ENCODE measurements at regions not wholly inside any gene's neighbourhood (a gene's known extent, or its start where the extent isn't known, plus 50 kb on each side); places are given as distances from the start of the nearest gene placed in this dataset.
"Not testable (repeated sequence)": the region's sequence is repeated elsewhere in the genome, so short reads cannot be mapped to it uniquely, and the experiment has no call there.

- H3K4me1 ChIP-seq (ENCODE audit: control insufficient read depth in 2 of 2, insufficient read depth in 2 of 2, low read length in 2 of 2); H3K9me3 ChIP-seq (ENCODE audit: control insufficient read depth in 2 of 2, insufficient read depth in 1 of 2, low read length in 1 of 2); H3K27ac ChIP-seq (ENCODE audit: low read depth in 1 of 2, low read length in 1 of 2); H3K36me3 ChIP-seq (ENCODE audit: control insufficient read depth in 2 of 2, insufficient read depth in 2 of 2, low read length in 1 of 2); DNase-seq (ENCODE audit: low read depth in 6 of 9, low spot score in 9 of 9); H3K4me3 ChIP-seq (ENCODE audit: low read length in 2 of 2); H3K27me3 ChIP-seq (ENCODE audit: control insufficient read depth in 2 of 2, insufficient read depth in 1 of 2, low read length in 1 of 2): not testable (repeated sequence)
- 92% methylated on average over 13 of the region's 16 CpGs for WGBS
Observed at GRCh38 chr11:15686259-15686658, 571.5 kb downstream of the INSC start.

- Histone ChIP-seq H3K27me3 (ENCODE audit: control insufficient read depth in 2 of 2, insufficient read depth in 1 of 2, low read length in 1 of 2) (no peaks in the 10 kb centered on the region), H3K27ac (ENCODE audit: low read depth in 1 of 2, low read length in 1 of 2) (no peak overlapping the region), H3K4me3 (ENCODE audit: low read length in 2 of 2) (no peak overlapping the region), H3K9me3 (ENCODE audit: control insufficient read depth in 2 of 2, insufficient read depth in 1 of 2, low read length in 1 of 2) (no peaks in the 10 kb centered on the region), H3K36me3 (ENCODE audit: control insufficient read depth in 2 of 2, insufficient read depth in 2 of 2, low read length in 1 of 2) (no peaks in the 10 kb centered on the region), H3K4me1 (ENCODE audit: control insufficient read depth in 2 of 2, insufficient read depth in 2 of 2, low read length in 2 of 2) (no peaks in the 10 kb centered on the region)
- no peak for DNase-seq (ENCODE audit: low read depth in 6 of 9, low spot score in 9 of 9)
- 90% methylated on average over 2 of the region's 2 CpGs for WGBS
Observed at GRCh38 chr11:15687342-15687741, 572.6 kb downstream of the INSC start.

- no peak for DNase-seq (ENCODE audit: low read depth in 6 of 9, low spot score in 9 of 9)
- Histone ChIP-seq H3K27me3 (ENCODE audit: control insufficient read depth in 2 of 2, insufficient read depth in 1 of 2, low read length in 1 of 2) (no peaks in the 10 kb centered on the region), H3K4me1 (ENCODE audit: control insufficient read depth in 2 of 2, insufficient read depth in 2 of 2, low read length in 2 of 2) (no peaks in the 10 kb centered on the region), H3K36me3 (ENCODE audit: control insufficient read depth in 2 of 2, insufficient read depth in 2 of 2, low read length in 1 of 2) (no peaks in the 10 kb centered on the region), H3K9me3 (ENCODE audit: control insufficient read depth in 2 of 2, insufficient read depth in 1 of 2, low read length in 1 of 2) (no peaks in the 10 kb centered on the region), H3K27ac (ENCODE audit: low read depth in 1 of 2, low read length in 1 of 2) (no peak overlapping the region), H3K4me3 (ENCODE audit: low read length in 2 of 2) (no peak overlapping the region)
- 88% methylated on average over 4 of the region's 4 CpGs for WGBS
Observed at GRCh38 chr11:15688351-15688792, 573.6 kb downstream of the INSC start.

DNA sequence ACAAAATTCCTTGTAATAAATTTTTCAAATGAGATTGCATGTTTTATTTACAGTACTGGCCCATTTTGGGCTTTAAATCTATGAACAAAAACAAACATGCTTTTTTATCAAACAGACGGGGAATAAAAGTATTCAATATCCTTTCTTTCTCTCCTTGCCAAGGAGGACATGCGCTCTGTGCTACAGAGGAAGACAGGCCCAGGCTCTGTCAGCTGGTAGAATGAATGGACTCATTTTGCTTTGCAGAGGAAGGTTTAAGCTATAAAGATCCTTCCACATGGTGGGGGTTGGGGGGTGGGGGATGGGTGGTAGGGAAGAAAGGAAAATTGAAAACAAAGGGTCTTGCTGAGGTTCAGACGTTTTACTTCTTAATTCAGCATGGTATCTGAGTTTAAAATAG is 575.6 kb downstream of the INSC start:
- H3K4me1 ChIP-seq (ENCODE audit: control insufficient read depth in 2 of 2, insufficient read depth in 2 of 2, low read length in 2 of 2) = no peaks in the 10 kb centered on the region
- no peak overlapping the region for H3K27ac ChIP-seq (ENCODE audit: low read depth in 1 of 2, low read length in 1 of 2)
- no peaks in the 10 kb centered on the region for H3K9me3 ChIP-seq (ENCODE audit: control insufficient read depth in 2 of 2, insufficient read depth in 1 of 2, low read length in 1 of 2)
- 65% methylated on average over 3 of the region's 3 CpGs for WGBS
- H3K4me3 ChIP-seq (ENCODE audit: low read length in 2 of 2) = no peak overlapping the region
- no peak for DNase-seq (ENCODE audit: low read depth in 6 of 9, low spot score in 9 of 9)
- no peaks in the 10 kb centered on the region for H3K27me3 ChIP-seq (ENCODE audit: control insufficient read depth in 2 of 2, insufficient read depth in 1 of 2, low read length in 1 of 2)
- no peaks in the 10 kb centered on the region for H3K36me3 ChIP-seq (ENCODE audit: control insufficient read depth in 2 of 2, insufficient read depth in 2 of 2, low read length in 1 of 2)

DNA sequence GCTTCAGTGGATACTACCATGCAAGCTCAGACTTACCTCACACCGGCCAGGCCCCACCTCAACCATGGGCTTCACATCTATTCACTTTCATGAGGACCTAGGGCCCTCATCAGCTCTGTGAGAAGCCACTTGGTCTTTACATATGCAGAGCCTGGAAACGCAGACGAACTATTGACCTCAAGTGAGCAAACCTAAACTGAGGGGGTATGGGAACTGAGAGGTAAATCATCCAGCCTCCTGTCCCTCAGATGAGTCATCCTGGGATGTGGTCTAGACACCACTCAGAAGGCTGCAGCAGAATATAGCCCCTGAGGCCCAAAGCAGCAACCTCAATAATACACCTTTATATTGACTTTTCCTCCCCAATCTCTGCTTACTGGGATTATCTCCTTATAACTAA is 578.0 kb downstream of the INSC start:
- Histone ChIP-seq H3K27ac (ENCODE audit: low read depth in 1 of 2, low read length in 1 of 2) (no peak overlapping the region), H3K4me3 (ENCODE audit: low read length in 2 of 2) (no peak overlapping the region), H3K9me3 (ENCODE audit: control insufficient read depth in 2 of 2, insufficient read depth in 1 of 2, low read length in 1 of 2) (no peaks in the 10 kb centered on the region), H3K4me1 (ENCODE audit: control insufficient read depth in 2 of 2, insufficient read depth in 2 of 2, low read length in 2 of 2) (no peaks in the 10 kb centered on the region), H3K27me3 (ENCODE audit: control insufficient read depth in 2 of 2, insufficient read depth in 1 of 2, low read length in 1 of 2) (no peaks in the 10 kb centered on the region), H3K36me3 (ENCODE audit: control insufficient read depth in 2 of 2, insufficient read depth in 2 of 2, low read length in 1 of 2) (no peaks in the 10 kb centered on the region)
- DNase-seq (ENCODE audit: low read depth in 6 of 9, low spot score in 9 of 9) = no peak
- WGBS = 96% methylated on average over 3 of the region's 3 CpGs

DNA sequence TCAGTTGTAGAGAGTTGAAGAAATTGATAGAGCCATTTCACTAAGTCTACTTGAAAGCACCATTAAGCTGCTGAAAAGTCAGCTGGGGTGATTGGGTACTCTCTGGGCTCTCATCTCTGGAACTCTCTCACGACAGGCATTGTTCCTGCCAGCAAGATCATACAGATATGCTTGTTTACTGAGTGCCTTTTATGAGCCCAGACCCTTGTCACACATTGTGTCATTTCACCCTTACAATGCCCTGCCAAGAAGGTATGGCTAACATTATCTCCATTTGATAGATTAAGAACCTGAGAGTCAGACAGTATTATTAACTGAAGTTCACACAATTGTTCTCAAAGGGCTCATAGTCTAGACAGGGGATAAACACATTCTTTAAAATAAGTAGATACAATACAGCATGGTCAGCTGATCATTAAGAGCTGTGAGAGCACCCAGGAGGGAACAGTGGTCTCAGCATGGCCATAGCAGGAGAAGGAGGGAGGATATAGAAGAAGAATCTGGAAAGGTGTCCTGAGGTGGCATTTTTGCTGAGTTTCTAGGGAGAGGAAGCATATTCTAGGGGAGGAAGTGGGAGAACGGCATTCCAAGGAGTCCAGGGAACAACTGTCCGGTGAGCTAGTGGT is 580.5 kb downstream of the INSC start:
- Histone ChIP-seq H3K4me1 (ENCODE audit: control insufficient read depth in 2 of 2, insufficient read depth in 2 of 2, low read length in 2 of 2) (no peaks in the 10 kb centered on the region), H3K36me3 (ENCODE audit: control insufficient read depth in 2 of 2, insufficient read depth in 2 of 2, low read length in 1 of 2) (no peaks in the 10 kb centered on the region), H3K27ac (ENCODE audit: low read depth in 1 of 2, low read length in 1 of 2) (no peak overlapping the region), H3K27me3 (ENCODE audit: control insufficient read depth in 2 of 2, insufficient read depth in 1 of 2, low read length in 1 of 2) (no peaks in the 10 kb centered on the region), H3K9me3 (ENCODE audit: control insufficient read depth in 2 of 2, insufficient read depth in 1 of 2, low read length in 1 of 2) (no peaks in the 10 kb centered on the region), H3K4me3 (ENCODE audit: low read length in 2 of 2) (no peak overlapping the region)
- no peak for DNase-seq (ENCODE audit: low read depth in 6 of 9, low spot score in 9 of 9)
- WGBS = 51% methylated on average over 3 of the region's 3 CpGs

DNA sequence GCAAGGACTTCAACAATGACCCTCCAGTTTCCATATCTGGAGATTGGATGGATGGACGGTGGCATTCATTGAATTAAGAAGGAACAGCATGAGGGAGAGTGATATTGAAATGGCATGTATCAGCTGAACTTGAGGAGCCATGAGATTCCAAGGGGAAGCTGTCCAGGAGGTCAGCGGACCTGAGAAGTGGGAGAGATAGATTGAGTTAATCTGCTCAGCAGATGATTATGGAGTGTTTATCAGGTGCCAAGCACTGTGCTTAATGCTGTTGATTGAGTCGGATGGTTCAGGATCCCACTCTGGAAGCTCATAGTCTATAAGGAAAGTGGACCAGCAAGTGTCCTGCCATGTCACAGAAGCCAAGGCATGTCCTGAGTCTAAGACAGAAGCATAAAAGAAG is 581.3 kb downstream of the INSC start:
- H3K4me1 ChIP-seq (ENCODE audit: control insufficient read depth in 2 of 2, insufficient read depth in 2 of 2, low read length in 2 of 2) = no peaks in the 10 kb centered on the region
- WGBS = 94% methylated on average over 3 of the region's 3 CpGs
- H3K36me3 ChIP-seq (ENCODE audit: control insufficient read depth in 2 of 2, insufficient read depth in 2 of 2, low read length in 1 of 2) = no peaks in the 10 kb centered on the region
- H3K4me3 ChIP-seq (ENCODE audit: low read length in 2 of 2) = no peak overlapping the region
- DNase-seq (ENCODE audit: low read depth in 6 of 9, low spot score in 9 of 9) = no peak
- no peaks in the 10 kb centered on the region for H3K27me3 ChIP-seq (ENCODE audit: control insufficient read depth in 2 of 2, insufficient read depth in 1 of 2, low read length in 1 of 2)
- no peaks in the 10 kb centered on the region for H3K9me3 ChIP-seq (ENCODE audit: control insufficient read depth in 2 of 2, insufficient read depth in 1 of 2, low read length in 1 of 2)
- H3K27ac ChIP-seq (ENCODE audit: low read depth in 1 of 2, low read length in 1 of 2) = no peak overlapping the region

GRCh38 chr11:15697437-15698236 is 582.9 kb downstream of the INSC start:
- no peaks in the 10 kb centered on the region for H3K36me3 ChIP-seq (ENCODE audit: control insufficient read depth in 2 of 2, insufficient read depth in 2 of 2, low read length in 1 of 2)
- DNase-seq (ENCODE audit: low read depth in 6 of 9, low spot score in 9 of 9) = no peak
- no peaks in the 10 kb centered on the region for H3K27me3 ChIP-seq (ENCODE audit: control insufficient read depth in 2 of 2, insufficient read depth in 1 of 2, low read length in 1 of 2)
- H3K9me3 ChIP-seq (ENCODE audit: control insufficient read depth in 2 of 2, insufficient read depth in 1 of 2, low read length in 1 of 2) = no peaks in the 10 kb centered on the region
- no peaks in the 10 kb centered on the region for H3K4me1 ChIP-seq (ENCODE audit: control insufficient read depth in 2 of 2, insufficient read depth in 2 of 2, low read length in 2 of 2)
- H3K27ac ChIP-seq (ENCODE audit: low read depth in 1 of 2, low read length in 1 of 2) = no peak overlapping the region
- no peak overlapping the region for H3K4me3 ChIP-seq (ENCODE audit: low read length in 2 of 2)
- 94% methylated on average over 6 of the region's 6 CpGs for WGBS

GRCh38 chr11:15698855-15699254 is 584.1 kb downstream of the INSC start:
- Histone ChIP-seq H3K4me3 (ENCODE audit: low read length in 2 of 2) (no peak overlapping the region), H3K27ac (ENCODE audit: low read depth in 1 of 2, low read length in 1 of 2) (no peak overlapping the region), H3K4me1 (ENCODE audit: control insufficient read depth in 2 of 2, insufficient read depth in 2 of 2, low read length in 2 of 2) (no peaks in the 10 kb centered on the region), H3K36me3 (ENCODE audit: control insufficient read depth in 2 of 2, insufficient read depth in 2 of 2, low read length in 1 of 2) (no peaks in the 10 kb centered on the region), H3K9me3 (ENCODE audit: control insufficient read depth in 2 of 2, insufficient read depth in 1 of 2, low read length in 1 of 2) (no peaks in the 10 kb centered on the region), H3K27me3 (ENCODE audit: control insufficient read depth in 2 of 2, insufficient read depth in 1 of 2, low read length in 1 of 2) (no peaks in the 10 kb centered on the region)
- WGBS = 89% methylated on average over 3 of the region's 3 CpGs
- DNase-seq (ENCODE audit: low read depth in 6 of 9, low spot score in 9 of 9) = no peak
